NK-92 (cell line): ENCODE measurements at regions not wholly inside any gene's neighbourhood (a gene's known extent, or its start where the extent isn't known, plus 50 kb on each side); places are given as distances from the start of the nearest gene placed in this dataset.
"Not testable (repeated sequence)": the region's sequence is repeated elsewhere in the genome, so short reads cannot be mapped to it uniquely, and the experiment has no call there.

Experiments
- DNase-seq: peaks from one replicate; lab custom pipeline; 2025; ENCODE audit not compliant: unreplicated experiment; lab: John Stamatoyannopoulos, UW

DNA sequence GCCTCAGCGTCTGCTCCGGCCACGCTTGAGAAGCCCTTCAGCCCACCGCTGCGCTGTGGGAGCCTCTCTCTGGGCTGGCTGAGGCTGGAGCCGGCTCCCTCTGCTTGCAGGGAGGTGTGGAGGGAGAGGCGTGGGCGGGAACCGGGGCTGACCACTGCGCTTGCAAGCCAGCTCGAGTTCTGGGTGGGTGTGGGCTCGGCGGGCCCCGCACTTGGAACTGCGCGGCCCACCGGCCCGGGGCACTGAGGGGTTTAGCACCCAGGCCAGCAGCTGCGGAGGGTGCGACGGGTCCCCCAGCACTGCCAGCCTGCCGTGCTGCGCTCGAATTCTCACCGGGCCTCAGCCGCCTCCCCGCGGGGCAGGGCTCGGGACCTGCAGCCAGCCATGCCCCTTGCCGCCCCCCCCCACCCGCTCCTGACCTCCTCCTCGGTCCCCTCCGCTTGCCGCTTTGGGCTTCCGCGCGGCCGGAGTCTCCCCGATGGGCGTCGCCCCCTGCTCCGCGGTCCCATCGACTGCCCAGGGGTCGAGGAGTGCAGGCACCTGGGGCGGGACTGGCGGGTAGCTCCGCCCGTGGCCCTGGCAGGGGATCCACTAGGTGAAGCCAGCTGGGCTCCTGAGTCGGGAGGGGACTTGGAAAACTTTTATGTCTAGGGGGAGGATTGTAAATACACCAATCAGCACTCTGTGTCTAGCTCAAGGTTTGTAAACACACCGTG lies 106.7 kb downstream of the RAP2B start:
- DNase-seq = no peak

DNA sequence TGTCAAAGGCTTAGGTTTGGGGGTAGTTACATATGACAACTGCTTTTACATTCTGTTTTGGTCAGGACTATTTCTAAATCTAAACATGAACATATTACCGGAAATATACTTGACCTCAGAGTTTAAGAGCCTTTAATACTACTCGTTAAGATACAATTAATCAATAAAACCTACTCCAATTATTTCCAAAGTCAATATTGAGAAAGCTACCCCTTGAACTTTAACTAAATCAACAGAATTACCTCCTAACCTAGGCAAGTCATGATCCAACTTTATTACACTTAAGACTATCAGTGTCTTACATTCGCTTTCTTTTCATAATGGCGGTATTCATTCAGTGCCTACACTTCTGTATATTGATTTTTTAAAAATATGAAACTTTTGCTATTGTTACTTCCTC lies 107.7 kb downstream of the RAP2B start:
- DNase-seq = no peak

DNA sequence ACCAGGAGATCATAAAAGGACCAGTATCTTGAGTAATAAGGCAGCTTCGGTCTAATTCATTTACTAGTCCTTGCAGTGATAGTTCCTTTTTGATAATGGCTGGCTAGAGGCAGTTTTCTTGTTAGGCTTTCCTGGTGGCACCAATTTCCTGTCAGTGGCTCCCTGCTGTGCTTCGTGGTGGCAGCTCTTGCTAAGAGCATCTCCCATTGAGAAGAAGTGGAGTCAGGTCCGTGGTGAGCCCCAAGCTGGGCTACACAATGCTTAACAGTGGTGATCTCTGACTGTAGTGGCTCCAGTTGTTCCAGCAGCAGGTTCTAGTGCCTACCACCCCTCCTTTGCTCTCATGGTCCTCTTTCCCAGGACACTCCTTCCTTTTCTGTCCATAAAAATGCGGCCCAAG lies 111.2 kb downstream of the RAP2B start:
- no peak for DNase-seq

DNA sequence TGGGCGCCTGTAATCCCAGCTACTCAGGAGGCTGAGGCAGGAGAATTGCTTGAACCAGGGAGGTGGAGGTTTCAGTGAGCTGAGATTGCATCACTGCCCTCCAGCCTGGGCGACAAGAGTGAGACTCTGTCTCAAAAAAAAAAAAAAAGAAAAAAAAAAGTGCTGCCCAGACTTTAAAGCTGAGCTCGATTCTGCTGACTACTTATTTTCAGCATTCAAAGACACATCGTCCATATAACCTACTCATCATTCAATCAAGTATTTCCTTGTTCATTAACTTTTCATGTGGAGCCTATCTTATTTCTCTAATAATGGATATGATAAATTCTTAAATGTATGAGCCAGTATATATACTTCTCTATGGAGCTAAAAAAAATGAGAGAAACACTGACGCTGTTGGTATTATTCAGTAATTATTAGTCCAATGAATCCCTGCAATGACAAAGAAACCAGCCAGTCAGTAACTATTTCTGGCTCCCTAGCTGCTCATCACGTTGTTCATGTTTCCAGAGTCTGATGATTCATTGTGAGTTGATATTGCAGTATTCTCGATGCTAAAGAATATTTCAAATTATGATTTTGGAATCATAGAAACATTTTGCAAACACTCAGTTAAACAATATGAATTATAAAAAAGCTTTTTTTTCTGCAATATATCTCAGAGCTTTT lies 111.9 kb downstream of the RAP2B start:
- no peak for DNase-seq

DNA sequence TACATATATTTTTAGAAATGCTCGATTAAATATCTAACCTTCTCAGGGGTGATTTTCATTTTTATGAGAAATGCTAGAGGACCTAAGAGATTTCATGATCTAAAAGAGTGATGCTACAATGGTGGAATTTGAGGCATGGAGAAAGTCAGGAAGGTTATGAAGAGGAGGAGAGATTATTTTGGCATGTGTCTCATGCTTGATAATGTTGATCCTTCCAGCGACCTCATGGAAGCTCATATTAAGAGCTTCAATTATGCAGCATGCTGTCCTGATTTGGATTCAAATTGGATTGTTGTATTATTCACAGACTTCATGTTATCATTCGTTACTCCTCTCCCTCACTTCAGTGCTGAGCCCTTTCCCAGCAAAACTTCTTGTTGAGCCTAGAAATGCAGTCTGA lies 112.5 kb downstream of the RAP2B start:
- no peak for DNase-seq

DNA sequence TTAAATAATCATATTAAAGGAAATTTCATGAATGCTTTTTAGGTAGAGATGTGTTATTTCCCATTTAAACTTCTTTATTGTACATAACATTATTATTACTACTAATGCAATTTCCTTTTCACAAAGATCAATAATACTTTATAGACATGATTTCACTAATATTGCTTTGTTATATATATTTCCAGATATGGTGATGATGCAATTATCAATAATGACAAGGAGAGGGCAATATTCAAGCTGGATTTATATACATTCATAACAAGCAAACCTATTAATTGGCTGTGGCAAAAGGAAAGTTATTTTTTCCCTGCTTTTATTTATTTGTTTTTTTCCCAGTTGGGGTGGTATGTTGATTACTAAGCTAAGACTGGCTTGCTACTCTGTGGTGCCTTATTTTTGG lies 113.5 kb downstream of the RAP2B start:
- DNase-seq = no peak

DNA sequence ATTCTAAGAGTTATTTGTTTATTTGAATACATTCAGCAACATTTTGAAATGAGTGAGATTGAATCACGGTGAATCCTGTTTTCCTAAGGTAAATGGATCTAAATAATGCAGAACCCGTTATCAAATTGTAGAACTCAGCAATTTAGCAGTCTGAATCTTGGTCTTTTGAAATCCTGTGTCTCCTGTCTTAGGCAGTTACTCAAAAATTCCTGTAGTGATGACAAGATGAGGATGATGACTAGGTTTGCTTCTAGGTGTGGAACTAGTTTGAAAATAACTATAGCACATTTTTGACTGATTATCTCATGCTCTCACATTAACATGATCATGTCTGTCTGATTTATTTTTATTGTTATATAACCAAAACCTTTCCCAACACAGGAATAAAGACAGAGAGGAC lies 115.0 kb downstream of the RAP2B start:
- no peak for DNase-seq

DNA sequence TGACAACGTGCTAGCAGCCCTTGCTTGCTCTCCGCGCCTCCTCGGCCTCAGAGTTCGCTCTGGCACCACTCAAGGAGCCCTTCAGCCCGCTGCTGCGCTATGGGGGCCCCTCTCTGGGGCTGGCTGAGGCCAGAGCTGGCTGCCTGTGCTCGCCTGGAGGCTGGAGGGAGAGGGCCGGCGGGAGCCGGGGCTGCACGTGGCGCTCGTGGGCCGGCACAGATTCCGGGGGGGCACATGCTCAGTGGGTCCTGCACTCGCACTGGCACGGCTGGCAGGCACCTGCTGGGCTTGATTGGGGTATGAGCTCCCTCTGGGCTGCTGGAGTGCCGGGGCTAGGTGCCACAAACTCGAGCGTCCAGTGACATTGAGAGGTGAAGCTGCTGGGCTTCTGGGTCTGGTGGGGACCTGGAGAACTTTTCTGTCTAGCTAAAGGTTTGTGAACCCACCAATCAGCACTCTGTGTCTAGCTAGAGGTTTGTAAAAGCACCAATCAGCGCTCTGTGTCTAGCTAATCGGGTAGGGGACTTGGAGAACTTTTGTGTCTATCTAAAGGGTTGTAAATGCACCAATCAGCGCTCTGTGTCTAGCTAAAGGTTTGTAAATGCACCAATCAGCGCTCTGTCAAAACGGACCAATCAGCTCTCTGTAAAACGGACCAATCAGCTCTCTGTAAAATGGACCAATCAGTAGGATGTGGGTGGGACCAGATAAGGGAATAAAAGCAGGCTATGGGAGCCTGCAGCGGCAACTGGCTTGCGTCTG lies 119.4 kb downstream of the RAP2B start:
- not testable (repeated sequence) for DNase-seq

DNA sequence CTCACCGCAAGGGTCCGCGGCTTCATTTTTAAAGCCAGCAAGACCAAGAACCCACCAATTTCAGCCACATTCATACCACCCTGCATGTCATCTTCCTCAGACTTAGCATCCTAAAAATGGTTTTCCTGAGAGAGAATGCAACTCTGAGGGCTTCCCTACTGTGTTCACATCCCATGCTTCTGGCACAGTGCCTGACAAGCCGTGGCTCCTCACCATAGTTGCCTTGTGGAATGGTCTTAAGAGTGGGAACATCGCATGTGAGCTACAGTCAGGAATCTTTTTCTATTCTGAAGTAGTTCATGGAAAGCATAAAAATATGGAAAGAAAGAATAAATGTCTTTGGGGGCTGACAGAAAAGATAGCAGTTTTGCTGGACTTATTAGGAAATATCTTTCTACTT lies 120.3 kb downstream of the RAP2B start:
- DNase-seq = no peak

DNA sequence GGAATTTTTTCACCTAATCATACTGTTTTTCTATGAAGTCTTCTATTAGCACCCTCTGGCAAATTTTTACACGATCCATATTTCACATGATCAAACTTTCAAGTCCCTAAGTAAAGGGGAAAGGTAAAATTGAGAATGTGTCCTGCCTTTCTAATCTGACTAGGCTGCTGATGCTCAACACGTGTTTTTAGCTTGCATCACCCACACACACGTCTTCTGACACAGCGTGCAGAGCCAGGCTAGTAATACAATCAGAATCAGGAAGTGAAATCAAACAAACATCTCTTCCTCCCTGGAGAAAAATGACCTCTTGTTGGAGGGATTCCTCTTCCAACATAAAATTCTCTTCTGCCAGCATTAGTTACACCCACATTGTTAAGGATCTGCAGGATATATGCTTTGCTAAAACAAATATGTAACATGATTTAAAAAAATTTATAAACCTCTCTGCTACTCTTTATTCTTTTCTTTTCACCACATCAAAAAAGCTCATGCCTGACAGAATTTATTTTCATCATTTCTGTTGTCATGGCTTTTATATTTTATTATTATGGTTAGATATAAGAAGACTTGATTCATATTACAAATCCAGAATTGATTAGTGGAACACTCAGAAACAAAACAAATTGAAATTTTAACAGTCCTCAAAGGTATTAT lies 122.4 kb downstream of the RAP2B start:
- DNase-seq = no peak

DNA sequence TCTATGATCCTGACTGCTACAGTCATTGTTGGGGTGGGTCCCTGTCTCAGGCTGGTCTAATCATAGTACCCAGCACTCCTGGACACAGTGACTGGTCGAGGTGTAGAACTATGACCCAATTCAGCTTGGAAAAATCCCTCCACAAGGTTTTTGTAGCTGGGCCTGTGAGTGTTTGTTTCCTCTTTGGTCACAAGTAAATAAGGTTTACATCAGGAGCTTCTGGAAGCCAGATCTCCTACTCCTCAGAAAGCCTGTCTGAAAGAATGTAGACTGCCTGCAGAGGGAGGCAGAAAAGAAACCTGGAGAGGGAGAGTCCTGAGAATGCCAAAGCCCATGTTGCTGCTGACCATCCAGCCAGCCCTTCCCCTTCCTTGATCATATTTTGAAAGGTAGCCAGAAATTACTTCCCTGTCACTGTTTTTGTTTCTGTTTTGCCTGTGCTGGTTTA lies 123.2 kb downstream of the RAP2B start:
- no peak for DNase-seq

DNA sequence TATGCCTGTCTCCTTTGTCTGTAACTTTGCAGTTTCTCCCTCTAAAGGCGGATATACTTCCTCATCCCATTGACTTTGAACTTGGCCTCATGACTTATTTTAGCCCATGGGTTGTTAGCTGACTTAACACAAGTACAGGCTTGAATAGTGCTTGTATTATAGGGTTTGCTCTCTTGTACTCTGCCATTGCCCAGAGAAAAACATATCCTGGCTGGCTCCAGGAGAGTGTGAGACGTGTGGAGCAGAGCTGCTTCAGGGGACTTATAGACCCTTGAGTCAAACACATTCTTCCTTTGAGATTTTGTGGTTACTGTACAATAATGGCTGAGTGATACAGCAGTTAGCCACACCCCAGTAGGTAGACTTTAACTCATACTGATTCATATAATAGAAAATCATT lies 124.0 kb downstream of the RAP2B start:
- no peak for DNase-seq

DNA sequence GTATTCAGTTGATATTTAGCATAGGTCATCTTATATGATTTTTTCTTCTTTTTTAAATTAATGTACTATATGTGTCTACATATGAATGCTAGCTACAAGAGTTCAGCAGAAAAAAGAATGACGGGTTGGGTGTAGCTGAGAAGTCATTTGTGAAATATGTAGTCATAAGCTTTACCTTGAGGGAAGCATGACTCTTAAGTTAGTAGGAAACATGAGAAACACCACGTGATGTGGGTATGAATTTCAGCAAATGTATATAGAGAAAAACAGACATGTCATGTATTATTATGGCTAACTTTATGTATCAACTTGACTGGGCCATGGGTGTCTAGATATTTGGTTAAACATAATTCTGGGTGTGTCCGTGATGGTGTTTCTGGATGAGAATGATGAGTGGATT lies 125.0 kb downstream of the RAP2B start:
- no peak for DNase-seq

DNA sequence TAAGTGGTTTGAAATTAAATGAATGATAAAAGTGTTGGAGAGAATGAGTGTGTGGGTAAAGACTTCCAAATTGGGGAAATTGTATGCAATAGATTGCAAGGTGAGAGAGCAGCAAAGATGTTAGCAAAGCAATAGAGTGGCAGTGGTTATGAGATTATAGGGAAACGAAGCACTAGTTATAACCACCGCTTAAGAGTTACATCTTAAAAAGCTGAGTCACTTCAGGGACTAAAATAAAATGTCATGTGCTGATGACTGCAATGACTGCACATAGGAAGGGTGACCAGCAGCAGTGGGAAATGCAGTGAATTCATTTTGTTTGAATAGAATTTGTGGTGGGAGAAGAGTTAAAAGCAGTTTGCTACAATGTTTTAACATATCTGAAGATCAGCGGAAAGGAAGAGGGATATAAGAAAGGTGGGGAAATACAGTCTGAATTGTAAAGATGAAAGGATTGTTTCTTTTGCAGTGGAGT lies 127.3 kb downstream of the RAP2B start:
- no peak for DNase-seq

DNA sequence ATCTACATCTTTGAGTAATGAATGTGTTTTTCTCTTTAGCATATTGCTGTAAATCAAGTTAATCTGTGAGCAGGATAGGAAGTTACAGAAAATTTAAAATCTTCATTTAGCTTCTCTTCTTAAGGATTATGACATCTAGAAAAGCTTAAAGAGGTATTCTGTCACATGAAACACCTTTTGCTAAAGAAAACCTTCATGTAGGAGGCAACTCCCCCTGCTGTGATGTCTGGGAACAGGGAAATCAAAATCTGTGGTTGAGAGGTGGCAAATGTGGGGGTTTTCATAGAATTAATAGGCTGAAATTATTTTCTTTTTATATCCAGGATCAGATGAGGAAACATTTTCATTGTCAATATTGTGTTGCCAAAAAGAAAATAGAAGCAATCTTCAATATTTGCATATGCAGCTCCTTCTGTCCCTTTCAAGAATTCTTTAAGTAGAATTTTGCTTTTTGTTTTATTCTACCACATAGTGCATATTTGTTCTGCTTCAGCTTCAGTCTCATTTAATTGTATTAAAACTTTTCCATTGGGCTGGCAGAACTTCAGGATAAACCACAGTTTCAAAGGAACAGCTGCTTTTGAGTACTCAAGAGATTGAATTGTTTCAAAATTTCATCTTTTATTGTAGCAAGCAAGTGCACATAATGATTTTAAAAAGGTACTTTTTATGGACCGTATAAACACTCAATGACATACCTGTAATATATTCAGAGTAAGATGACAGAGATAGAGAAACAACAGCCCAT lies 128.4 kb downstream of the RAP2B start:
- DNase-seq = no peak

DNA sequence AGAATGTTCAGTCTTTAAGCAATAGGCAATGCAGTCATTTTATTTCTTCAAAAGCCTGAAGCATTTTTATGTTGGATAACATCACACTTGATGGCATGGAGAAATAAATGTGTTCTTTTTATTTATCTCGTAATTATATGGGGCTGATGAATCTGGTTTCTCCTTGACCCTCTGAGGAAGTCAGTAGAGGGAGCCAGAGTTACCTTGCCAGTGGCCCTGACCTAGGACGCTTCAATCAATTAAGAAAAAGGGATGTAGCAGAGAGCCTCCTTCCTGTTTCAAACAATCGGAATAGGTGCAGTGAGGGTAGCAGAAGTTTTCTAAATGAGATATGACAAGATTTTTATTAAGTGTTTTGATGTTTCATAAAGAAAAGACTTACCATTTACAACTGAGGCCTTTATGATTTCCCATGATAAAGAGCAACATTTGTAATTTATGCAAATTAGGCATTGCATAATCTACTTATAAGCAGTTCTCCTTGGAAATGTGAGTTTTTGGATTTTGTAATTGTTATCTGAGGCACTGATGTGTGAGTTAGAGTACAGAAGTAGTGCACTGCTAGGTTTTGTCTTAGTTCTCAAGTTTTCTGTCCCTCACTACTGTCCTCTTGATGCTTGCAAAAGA lies 129.1 kb downstream of the RAP2B start:
- DNase-seq = no peak

DNA sequence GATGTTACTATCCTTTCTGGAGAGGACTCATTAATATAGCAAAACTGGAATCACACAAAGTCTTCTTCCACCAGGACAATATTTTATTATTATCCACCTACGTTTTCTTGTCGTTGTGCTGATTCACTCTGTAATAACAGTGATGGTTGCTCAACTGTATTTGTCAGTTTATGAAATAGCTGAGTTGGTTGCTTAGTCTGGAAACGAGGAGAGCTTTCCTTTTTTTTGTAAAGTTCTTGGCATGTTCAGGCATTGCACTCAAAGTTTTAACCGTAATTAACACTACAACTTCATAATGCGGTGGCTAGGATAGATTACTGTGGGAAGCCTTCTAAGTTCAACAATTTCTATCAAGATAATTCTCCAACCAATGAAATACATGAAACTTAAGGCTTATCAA lies 131.2 kb downstream of the RAP2B start:
- no peak for DNase-seq

DNA sequence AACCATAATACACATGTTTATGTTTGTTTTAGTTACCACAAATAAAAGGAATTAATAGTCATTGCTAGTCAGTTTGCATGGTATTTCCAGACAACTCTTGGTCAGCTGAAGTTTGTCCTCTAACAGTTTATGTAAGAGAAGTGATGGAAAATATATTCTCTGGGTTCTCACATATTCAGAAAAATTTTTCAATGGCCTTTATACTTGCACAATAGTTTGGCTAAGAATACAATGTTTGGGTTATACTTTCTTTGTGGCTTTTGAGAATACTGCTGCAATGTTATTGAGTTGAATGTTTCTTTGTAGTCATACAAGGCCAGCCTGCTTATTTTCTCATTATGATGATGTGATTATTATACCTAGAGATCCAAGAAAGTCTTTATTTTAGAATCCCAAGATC lies 133.9 kb downstream of the RAP2B start:
- DNase-seq = no peak

DNA sequence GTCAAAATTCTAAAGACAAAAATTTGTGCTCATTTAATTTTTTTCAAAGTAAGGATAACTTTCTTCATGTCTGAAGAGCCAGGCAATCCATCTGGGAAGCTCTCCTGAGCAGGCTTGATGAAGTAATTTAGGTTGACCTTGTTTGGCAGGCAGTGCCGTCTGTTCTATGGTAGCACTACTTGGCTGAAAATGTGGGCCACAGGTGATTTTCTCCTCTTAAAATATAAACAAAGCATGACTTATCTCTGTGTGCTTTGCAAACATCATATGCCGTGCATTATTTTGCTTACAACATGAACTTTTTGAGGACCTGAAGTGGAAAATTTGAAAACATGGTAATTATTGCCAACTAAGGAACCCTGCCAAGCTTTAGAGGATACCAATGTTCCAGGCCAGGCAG lies 143.2 kb downstream of the RAP2B start:
- DNase-seq = no peak

DNA sequence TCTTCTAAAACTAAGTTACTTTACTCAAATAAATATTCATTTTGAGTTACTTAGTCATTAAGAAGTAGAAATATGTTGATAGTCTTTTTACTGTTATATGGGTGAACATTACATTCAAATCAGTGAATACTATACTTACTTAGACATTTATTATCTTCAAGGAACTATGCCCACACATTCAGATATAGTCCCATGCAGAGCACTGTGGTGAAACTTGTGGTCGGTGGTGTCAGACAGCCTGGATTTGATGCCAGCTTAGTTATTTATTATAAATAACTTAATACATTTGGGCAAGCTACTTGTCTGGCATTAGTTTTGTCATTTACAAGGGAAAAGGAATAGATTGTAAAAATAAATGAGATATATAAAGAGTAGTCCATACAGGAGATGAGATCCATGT lies 149.5 kb downstream of the RAP2B start:
- DNase-seq = no peak
